ENCODE measurements at regions not wholly inside any gene's neighbourhood (a gene's known extent, or its start where the extent isn't known, plus 50 kb on each side); places are given as distances from the start of the nearest gene placed in this dataset.
A peak's percentile ranks its signal among the peaks of the same experiment; 100 is the strongest.

- TF ChIP-seq SNAI2 (CRISPR knock-in tag; IDR thresholded peaks at IDR 0.05), result no peak
- TF ChIP-seq ZC3H10 (CRISPR knock-in tag; IDR thresholded peaks at IDR 0.05), result no peak
- no peak for TF ChIP-seq CSDC2 (CRISPR knock-in tag; IDR thresholded peaks at IDR 0.05)
- no peak for TF ChIP-seq CSRNP3 (CRISPR knock-in tag; IDR thresholded peaks at IDR 0.05)
- TF ChIP-seq TOX (CRISPR knock-in tag; IDR thresholded peaks at IDR 0.05; ENCODE audit: borderline replicate concordance), result no peak
- TF ChIP-seq TSHZ2 (CRISPR knock-in tag; IDR thresholded peaks at IDR 0.05), result no peak
- TF ChIP-seq TCF4 (CRISPR knock-in tag; IDR thresholded peaks at IDR 0.05; ENCODE audit: borderline replicate concordance), result no peak
- TF ChIP-seq ZNF565 (CRISPR knock-in tag; conservative IDR thresholded peaks at IDR 0.05; ENCODE audit: low read depth), result no peak
- TF ChIP-seq OSR1 (CRISPR knock-in tag; IDR thresholded peaks at IDR 0.05), result no peak
- no peak for TF ChIP-seq ESRRG (CRISPR knock-in tag; IDR thresholded peaks at IDR 0.05)
- no peak for TF ChIP-seq ZNF70 (CRISPR knock-in tag; IDR thresholded peaks at IDR 0.05)
- TF ChIP-seq CREB5 (CRISPR knock-in tag; IDR thresholded peaks at IDR 0.05; ENCODE audit: low read depth), result no peak
- TF ChIP-seq RARB (CRISPR knock-in tag; IDR thresholded peaks at IDR 0.05), result no peak
- no peak for TF ChIP-seq ARNTL (CRISPR knock-in tag; IDR thresholded peaks at IDR 0.05; ENCODE audit: borderline replicate concordance, low read depth)
- no peak for TF ChIP-seq GLIS3 (CRISPR knock-in tag; IDR thresholded peaks at IDR 0.05)
- TF ChIP-seq ZFP30 (CRISPR knock-in tag; IDR thresholded peaks at IDR 0.05), result no peak
- no peak for TF ChIP-seq BACH2 (CRISPR knock-in tag; IDR thresholded peaks at IDR 0.05; ENCODE audit: borderline replicate concordance)
- TF ChIP-seq PATZ1 (CRISPR knock-in tag; IDR thresholded peaks at IDR 0.05; ENCODE audit: borderline replicate concordance), result no peak
- peak; percentile 43 for ATAC-seq
Measured at GRCh38 chr10:3401491-3401938, 228.9 kb upstream of the PITRM1 start.

GRCh38 chr10:3400348-3400747 lies 227.8 kb upstream of the PITRM1 start:
- ATAC-seq, result no peak

More at GRCh38 chr10:3400348-3400747, 227.8 kb upstream of the PITRM1 start:
- TF ChIP-seq ARNTL (CRISPR knock-in tag; IDR thresholded peaks at IDR 0.05; ENCODE audit: borderline replicate concordance, low read depth) (no peak), ISL1 (CRISPR knock-in tag; IDR thresholded peaks at IDR 0.05) (no peak), ZFP3 (CRISPR knock-in tag; IDR thresholded peaks at IDR 0.05) (no peak), PPARA (CRISPR knock-in tag; IDR thresholded peaks at IDR 0.05; ENCODE audit: borderline replicate concordance) (no peak), ZNF565 (CRISPR knock-in tag; conservative IDR thresholded peaks at IDR 0.05; ENCODE audit: low read depth) (no peak), ZC3H10 (CRISPR knock-in tag; IDR thresholded peaks at IDR 0.05) (no peak), GLIS3 (CRISPR knock-in tag; IDR thresholded peaks at IDR 0.05) (no peak), OSR1 (CRISPR knock-in tag; IDR thresholded peaks at IDR 0.05) (no peak), RARB (CRISPR knock-in tag; IDR thresholded peaks at IDR 0.05) (no peak), PATZ1 (CRISPR knock-in tag; IDR thresholded peaks at IDR 0.05; ENCODE audit: borderline replicate concordance) (no peak)
